NCI-H345 treated with DMSO at 0.1 percent for 48 hours (cell line): ENCODE measurements at regions not wholly inside any gene's neighbourhood (a gene's known extent, or its start where the extent isn't known, plus 50 kb on each side); places are given as distances from the start of the nearest gene placed in this dataset.
"Not testable (repeated sequence)": the region's sequence is repeated elsewhere in the genome, so short reads cannot be mapped to it uniquely, and the experiment has no call there.

Experiments used
- DNase-seq: peaks from one replicate; lab custom pipeline; 2025; ENCODE audit not compliant: unreplicated experiment; lab: John Stamatoyannopoulos, UW

DNA sequence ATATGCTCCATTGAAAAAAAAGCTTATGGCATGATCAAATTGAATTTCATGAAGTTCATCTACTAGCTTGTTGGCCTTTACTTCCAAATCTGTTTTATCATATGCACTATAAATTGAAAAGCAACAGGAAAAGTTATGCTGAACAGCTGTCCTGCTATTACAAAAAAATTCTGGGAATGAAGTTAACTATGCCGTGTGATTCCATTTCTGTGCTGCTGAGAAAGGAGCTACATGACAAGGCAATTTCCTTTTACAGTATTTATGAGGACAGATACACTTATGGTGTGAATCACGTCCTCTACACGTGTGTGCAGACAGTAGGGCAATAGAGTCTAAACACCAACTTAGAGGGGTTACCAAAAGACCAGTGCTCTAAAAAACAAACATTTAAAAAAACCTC lies 426.5 kb upstream of the AKR1E2 start:
- DNase-seq, result no peak

DNA sequence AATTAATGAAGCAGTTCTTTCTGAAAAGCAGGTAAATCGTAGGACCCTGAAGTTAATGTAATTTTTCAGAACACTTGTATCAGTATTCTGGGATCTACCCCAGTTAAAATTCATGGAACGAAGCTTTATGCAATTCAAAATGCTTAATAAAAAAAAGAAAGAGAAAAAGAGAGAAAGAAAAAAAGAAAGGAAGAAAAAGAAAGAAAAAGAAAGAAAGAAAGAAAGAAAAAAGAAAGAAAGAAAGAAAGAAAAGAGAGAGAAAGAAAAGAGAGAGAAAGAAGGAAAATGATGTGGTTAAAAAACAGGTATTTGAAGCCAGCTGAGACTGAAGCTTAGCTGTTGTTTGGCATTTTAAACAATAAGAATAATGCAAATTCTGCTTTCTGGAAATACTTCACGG lies 427.4 kb upstream of the AKR1E2 start:
- DNase-seq, result no peak

DNA sequence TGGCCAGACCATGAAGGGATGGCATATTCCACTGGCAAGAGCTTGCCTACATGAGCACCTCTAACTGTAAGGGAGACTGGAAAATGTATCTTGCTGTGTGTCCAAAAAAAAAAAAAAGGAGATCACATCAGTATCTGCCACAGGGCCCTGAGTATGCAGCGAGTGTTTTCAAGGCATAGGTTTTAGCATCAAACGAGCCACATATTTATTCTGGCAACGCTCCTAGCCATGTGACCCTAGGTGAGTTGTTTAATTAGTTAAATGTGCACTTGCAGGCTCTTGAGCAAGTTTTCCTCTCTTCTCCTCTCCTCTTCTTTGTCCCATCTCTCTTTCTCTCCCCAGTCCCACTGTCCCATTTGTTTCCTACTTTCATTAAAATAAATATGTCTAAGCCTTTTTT lies 428.7 kb upstream of the AKR1E2 start:
- DNase-seq, result no peak

DNA sequence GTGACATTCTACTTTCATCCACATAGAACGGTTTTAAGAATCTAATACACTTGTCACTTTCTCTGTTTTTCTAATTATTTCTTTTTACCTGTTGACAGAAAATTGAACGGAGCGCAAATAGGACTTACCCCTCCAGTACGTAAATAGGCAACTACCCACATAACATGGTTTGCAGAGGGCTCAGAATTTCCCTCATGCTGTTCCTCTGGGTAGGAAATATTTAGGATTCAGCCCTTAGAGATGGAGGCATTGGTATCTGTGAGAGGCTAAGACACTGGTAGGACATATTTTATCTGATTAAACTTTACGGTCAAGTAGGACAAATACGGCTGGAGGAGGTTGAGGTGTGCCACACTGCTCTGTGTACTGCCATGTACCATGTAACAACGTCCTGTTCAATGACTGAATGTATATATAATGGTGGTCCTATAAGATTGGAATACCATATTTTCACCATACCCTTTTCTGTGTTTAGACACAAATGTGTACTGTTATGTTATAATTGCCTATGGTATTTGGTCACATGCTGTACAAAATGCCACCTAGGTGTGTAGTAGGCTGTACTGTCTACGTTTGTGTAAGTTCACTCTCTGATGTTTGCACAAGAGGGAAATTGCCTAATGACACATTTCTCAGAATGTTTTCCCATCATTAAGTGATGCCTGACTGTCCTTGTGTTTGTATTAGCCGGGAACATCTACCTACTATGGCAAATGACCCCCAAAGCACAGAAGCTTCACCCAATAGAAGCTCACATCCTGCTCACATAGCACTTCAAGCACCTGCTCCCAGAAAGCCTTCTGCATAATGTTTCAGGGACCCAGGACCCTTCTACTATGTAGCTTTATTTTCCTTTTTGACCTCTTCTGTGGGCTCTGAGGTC lies 429.4 kb upstream of the AKR1E2 start:
- DNase-seq, result no peak

DNA sequence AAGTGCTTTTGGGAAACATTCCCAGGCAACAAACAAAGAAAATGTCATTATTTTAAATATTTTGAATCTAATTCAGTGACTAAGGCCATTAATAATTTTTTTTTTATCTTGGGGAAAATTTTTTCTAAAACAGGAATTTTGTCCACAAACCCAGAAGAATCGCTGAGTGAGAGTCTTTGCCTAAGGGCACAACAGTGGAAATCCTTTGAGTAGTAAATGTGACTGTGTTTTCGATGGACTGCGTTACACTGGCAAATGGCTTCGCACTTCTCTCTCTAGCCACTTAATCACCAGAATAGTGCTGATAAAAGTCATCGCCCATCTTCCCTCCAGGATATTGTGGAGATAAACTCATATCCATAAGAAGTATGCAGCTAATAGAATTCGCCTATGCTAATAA lies 430.3 kb upstream of the AKR1E2 start:
- no peak for DNase-seq

DNA sequence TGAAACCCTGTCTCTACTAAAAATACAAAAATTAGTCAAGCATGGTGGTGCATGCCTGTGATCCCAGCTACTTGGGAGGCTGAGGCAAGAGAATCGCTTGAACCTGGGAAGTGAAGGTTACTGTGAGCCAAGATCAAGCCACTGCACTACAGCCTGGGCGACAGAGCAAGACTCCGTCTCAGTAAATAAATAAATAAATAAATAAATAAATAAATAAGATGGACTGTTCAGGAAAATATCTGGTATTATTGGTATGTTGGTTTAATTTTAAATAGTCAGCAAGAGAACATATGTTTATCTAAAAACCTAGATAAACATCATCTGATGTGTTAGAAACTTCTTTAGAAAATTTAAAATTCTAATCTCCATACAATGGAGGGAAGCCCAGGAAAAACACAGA lies 431.6 kb upstream of the AKR1E2 start:
- not testable (repeated sequence) for DNase-seq

DNA sequence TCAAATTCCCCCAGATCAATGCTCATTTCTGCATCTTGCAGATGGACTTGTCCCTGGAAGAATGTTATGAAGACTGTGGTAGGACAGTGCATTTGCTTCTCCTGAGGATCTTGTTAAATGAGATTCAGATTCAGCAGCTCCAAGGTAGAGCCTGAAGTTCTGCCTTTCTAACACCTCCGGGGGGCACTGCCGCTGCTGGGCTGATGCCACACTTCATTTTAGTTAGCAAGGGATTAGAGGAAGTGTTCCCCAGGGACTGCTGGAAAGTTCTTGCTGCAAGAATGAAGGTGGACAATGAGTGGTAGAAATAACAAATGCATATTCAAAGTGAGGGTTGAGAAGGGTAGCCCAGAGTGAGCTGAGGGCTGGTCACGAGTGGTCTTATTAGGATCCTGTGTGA lies 434.3 kb upstream of the AKR1E2 start:
- no peak for DNase-seq

DNA sequence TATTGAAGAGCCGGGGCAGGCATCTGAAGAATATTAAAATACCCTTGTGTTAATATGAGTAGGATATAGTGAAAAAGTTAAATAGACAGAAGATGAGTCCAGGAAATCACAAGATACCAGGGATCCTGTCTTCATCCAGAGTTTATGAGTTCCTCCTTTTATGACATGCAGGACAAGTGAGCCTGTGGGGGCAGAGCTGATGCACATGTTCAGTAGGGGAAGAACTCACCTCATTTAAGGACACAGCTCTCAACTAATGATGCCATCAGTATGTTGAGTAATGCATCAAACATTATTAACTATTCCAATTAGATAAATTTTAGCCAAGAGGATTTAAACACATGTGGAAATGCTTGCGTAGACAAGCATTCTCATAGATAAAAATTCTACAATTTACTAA lies 435.8 kb upstream of the AKR1E2 start:
- DNase-seq, result no peak

DNA sequence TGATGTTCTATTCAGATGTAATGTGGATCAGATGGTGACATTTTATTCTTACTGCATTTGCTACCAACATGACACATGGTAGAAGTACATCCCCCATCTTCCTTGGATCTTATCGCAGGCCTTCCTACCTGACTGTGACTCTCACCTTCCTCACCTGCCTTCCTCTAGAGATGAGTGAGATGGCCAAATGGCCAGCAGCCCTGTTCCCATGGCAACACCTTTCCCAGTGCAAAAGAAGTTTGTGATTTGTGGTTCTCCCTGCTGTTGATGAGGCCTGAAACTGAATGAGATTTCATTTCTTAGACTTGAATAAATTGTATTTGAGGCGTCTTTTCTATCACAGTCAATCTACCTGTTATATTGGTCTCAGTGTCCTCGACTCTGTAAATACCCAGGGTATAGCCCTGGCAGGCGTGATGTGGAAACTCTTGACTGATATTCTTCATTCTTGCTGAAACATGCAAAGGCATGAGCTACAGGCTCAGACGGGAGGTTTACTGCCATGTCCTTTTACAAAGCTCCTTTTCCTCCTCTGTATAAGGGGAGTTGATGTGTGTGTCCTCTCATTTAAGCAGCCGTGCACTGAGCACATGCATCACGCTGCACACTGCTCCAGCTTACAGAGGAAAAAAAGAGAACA lies 440.7 kb upstream of the AKR1E2 start:
- no peak for DNase-seq

DNA sequence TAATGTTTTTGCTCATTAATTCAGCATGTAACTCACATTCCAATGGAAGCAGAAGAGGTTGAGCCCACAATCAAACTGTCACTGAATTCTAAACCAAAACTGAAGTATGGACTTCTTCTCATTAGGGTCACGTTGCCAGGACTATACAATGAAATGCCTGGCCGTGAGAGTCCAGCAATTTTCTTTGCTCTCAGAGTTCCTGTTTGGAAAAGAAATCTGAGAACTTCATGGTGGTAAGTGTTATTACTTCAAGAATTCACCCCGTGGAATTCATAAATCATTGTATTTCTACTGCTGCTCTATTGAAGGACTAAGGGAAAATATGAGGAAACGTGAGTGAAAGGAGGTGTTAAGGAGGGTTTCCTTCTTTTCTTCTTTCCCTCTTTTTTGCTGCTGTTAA lies 441.8 kb upstream of the AKR1E2 start:
- no peak for DNase-seq

DNA sequence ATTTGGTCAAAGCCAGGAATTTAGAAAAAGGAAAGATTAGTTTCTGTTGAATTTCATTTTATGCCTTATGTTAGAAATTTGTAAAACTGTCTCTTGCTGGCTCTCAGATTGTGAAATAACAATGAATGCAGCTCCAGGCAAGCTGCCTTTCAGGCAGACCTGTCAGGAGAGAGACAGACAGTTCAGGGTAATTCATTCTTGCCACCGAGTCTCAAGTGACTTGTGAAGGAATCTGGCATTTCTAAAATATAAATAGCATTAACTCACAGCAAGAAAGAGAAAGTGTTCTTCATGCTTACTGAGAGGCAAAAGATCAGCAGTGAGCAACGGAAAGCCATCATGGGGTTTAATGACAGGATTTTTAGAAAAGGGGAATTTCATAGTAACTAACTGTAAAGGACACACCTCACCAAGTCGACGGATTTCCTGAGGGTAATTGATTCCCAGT lies 442.3 kb upstream of the AKR1E2 start:
- DNase-seq, result no peak

DNA sequence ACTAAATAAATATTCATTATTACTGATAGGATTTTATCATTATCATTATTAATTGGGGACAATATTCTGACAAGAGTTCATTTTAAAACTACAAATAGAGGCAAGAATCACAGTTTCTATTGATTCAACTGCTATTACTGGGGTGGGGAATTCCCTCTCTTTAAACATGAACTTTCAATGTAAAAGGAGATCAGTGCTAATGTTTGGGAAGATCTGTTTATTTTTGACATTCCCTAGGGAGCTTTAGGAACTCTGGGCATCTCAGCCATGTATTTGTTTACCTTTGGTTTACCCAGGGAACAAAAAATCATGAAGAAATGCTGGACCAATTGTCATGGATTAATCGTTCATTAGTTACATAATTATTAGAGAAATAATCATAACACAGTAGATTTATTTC lies 443.2 kb upstream of the AKR1E2 start:
- no peak for DNase-seq

DNA sequence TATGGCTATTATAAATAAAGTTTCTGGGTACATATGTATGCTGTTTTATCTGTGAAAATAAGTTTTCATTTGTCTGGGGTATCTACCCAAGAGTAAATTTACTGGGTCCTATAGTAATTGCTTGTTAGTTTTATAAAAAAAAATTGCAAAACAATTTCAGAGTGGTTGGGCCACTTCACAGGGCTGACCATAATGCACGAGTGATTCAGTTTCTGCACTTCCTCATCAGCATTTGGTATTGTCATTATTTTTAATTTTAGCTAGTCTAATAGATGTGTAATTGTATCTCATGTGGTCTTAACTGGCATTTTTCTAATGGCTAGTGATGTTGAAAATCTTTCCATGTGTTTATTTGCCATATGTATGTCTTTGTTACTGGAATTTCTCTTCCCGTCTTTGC lies 452.4 kb upstream of the AKR1E2 start:
- DNase-seq, result no peak

DNA sequence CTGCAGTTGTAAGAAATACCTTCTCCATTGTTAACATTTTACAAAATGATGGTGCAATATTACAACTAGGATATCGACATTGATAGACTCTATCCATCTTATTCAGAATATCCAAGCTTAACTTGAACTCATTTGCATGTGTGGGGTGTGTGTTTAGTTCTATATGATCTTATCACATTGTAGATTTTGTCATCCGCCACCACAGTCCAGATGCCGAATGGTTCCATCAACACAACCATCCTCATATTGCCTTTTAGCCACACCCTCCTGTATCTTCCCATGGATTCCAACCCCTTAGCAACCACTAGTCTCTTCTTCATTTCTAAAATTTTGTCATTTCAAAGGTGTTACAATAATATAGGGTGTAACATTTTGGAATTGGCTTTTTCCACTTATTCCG lies 452.9 kb upstream of the AKR1E2 start:
- no peak for DNase-seq

DNA sequence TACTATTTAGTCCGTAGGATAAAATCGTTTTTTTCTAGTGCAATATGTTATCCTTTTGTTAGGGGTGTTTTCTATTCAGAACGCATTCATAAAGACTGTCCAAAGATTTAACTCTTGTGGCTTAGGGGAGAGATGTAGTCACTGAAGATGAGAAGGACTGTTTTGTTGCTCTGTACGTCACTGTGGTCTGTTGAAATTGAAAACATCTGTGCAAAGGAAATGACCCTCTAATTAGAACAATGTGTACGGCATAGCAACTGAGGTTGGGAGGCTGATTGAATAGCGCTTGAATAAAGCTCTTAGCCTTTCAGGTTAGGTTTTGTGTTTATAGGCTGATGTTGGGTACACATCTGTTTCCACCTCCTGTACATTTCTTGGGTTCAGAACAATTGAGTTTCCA lies 453.4 kb upstream of the AKR1E2 start:
- DNase-seq, result no peak

DNA sequence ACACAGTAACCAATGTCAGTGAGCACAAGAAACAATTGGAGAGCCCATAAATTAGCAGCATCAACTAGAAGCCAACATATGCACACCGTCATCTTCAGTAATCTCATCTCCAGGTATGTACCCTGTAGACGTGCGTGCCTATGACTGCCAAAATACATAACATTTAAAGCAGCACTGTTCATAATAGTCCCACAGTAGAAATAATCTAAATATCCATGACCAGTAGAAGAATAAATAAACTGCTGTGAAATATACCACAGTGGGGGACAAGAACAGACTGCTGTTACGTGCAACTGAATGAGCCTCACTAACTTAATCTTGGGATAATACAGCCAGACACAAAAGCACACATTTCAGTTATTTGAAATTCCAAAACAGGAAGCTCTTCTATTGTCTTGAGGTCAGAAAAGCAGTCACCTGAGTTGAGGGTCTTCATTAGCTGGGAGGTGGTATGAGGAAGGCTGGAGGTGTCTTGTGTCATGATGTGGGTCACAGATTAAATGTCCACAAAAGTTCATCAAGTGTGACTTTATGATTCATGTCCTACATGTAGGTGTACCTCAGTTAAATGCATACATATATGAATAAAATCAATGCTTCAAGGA lies 454.2 kb upstream of the AKR1E2 start:
- DNase-seq, result no peak

DNA sequence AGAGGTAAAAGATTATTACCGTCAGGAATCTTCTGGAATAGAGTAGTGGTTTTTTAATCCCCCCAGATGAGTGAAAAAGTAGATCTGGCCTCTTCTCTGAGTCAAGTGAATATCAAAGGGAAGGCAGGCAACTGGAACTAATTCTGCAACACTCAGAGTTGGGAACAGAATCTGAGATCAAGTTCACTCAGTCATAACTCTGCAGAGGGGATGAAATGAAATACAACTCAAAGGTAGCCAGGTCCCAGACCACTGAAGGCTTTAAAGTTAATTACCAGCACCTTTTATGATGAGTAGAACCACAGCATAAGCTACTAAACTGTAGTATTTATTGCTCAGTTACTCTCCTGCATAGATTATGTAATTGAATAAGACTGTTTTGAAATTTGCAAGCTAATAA lies 455.6 kb upstream of the AKR1E2 start:
- DNase-seq, result no peak

DNA sequence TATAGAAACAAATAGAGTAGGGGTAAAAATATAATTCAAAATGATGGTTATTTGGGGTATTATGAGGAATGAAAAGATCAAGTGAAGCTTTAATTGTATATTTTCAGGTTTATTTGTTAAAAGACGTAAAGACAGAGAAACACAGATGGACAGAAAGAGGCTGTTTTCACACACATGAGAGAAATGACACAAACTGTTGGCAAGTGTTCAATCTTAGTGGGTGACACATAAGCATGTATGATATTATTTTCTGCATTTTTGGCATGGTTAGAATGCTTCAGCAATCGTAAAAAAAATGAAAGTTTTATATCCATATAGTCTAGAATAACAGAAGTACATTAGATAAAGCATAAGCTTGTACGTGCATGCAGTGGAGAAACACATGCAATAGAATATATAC lies 464.4 kb upstream of the AKR1E2 start:
- no peak for DNase-seq

DNA sequence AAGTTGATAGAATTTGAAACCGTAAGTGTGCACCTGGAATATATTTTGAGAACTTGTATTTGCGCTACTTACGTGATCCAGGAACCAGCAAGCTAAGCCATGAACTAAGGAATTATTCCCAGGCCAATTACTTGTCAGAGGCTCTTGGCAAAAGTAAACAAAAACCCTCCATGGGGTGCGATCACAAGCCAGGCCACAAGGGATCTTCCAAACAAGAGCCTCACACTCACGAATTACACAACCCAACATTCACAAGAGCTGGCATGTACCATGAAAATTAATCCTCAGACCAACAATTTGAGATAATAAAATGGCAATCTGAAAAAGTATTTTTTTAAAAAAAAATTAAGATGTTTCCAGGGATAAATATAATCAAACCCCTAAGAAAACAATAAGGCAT lies 467.0 kb upstream of the AKR1E2 start:
- DNase-seq, result no peak

DNA sequence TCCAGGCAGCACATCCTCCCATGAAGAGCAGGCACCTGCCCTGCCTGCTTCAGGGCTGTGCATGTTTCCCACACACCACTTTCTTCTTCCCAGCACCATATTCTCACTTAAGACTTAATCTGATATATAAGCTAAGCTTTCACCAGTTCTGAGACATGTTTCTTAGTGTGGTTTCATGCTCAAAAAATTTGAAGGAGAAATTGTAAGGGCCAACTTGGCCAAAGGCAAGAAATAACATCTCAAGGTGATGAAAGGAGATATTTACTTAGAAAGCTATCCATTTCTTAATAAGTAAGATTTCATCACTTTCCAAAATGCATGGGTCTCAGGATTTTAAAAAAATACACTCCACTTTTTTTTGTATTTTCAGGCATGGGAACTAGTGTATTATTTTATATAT lies 468.1 kb upstream of the AKR1E2 start:
- no peak for DNase-seq

DNA sequence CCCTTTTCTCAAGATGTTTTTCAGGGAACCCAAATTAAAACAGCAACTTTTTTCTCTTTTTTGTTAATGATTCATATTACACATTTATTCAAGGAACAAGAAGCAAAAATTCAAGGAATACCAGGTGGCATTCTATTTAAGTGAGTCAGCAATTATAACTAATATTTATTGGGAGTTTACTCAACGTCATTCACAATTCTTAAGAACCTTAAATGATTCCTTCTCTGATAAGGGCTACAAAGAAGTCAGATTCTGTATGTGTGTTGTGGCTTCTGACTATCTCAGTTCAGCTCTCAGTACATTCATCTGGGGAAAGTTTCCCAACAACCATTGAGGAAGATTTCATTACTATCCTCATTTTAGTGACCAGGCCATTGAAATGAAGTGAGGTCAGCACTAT lies 470.7 kb upstream of the AKR1E2 start:
- no peak for DNase-seq

DNA sequence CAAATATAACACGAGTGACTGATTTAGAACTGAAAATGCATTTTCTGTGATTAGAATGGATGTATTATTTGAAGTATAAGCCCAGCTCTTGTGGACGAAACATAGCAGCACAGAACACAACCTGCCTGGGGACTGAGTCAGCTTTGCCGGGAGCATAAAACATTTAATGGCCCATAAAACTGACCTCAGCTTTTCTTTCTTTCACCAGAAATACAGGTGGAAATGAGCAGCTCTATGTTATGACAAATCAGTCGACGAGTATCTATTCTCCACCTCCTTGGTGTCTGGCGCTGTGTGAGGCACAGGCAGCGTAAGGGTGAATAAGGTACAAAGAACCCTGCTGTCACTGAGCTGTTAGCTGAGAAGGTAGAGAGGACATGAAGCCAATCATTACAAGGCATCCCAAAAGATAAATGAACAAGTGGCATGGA lies 471.6 kb upstream of the AKR1E2 start:
- no peak for DNase-seq
